ENCODE measurements at regions not wholly inside any gene's neighbourhood (a gene's known extent, or its start where the extent isn't known, plus 50 kb on each side); places are given as distances from the start of the nearest gene placed in this dataset.

GRCh38 chr3:16059081-16059537, 115.4 kb upstream of the GALNT15 start:
- TF ChIP-seq CTCF (conservative IDR thresholded peaks at IDR 0.05; ENCODE audit: low read depth, low read length), result no peak
- DNase-seq (ENCODE audit: low read depth), result no peak

GRCh38 chr3:16059711-16060357, 114.6 kb upstream of the GALNT15 start:
- no peak overlapping the region for H3K4me3 ChIP-seq (ENCODE audit: low read depth, low read length)
- TF ChIP-seq CTCF (conservative IDR thresholded peaks at IDR 0.05; ENCODE audit: low read depth, low read length), result no peak
- no peak for DNase-seq (ENCODE audit: low read depth)

More at GRCh38 chr3:16059081-16059537, 115.4 kb upstream of the GALNT15 start:
- H3K4me3 ChIP-seq (ENCODE audit: low read depth, low read length), result no peak overlapping the region

- TF ChIP-seq CTCF (conservative IDR thresholded peaks at IDR 0.05; ENCODE audit: low read depth, low read length), result peak; percentile 28
- DNase-seq (ENCODE audit: low read depth), result peak; percentile 99
- no peak overlapping the region for H3K4me3 ChIP-seq (ENCODE audit: low read depth, low read length)
Observed at GRCh38 chr3:16060358-16060852, 114.1 kb upstream of the GALNT15 start.

GRCh38 chr3:16060945-16061344, 113.5 kb upstream of the GALNT15 start:
- peak; percentile 67 for DNase-seq (ENCODE audit: low read depth)
- TF ChIP-seq CTCF (conservative IDR thresholded peaks at IDR 0.05; ENCODE audit: low read depth, low read length), result no peak
- H3K4me3 ChIP-seq (ENCODE audit: low read depth, low read length), result no peak overlapping the region

GRCh38 chr3:16061491-16061890, 113.0 kb upstream of the GALNT15 start:
- no peak for DNase-seq (ENCODE audit: low read depth)
- TF ChIP-seq CTCF (conservative IDR thresholded peaks at IDR 0.05; ENCODE audit: low read depth, low read length), result no peak
- no peak overlapping the region for H3K4me3 ChIP-seq (ENCODE audit: low read depth, low read length)

GRCh38 chr3:16063603-16064002, 110.9 kb upstream of the GALNT15 start:
- no peak for DNase-seq (ENCODE audit: low read depth)
- no peak for TF ChIP-seq CTCF (conservative IDR thresholded peaks at IDR 0.05; ENCODE audit: low read depth, low read length)

More at GRCh38 chr3:16063603-16064002, 110.9 kb upstream of the GALNT15 start:
- no peak overlapping the region for H3K4me3 ChIP-seq (ENCODE audit: low read depth, low read length)
